CD4-positive, alpha-beta T cell (primary cell): ENCODE measurements at regions not wholly inside any gene's neighbourhood (a gene's known extent, or its start where the extent isn't known, plus 50 kb on each side); places are given as distances from the start of the nearest gene placed in this dataset.

ENCODE experiments used
- ATAC-seq: fragments of 200-7000 bp; cut with Tn5 transposase; one replicate; pipeline ENCODE4 v1.10.0; 2022; ENCODE audit warnings: mild to moderate bottlenecking; ENCODE audit not compliant: poor library complexity
- CTCF ChIA-PET: fragments of 350-600 bp; sonication (Branson Sonifier 250); formaldehyde crosslinking; loops from one replicate; lab custom pipeline; 2021; ENCODE audit warnings: antibody characterized with exemption, inconsistent platforms; lab: Charles Lee
- POLR2A ChIA-PET: fragments of 350-600 bp; sonication (Branson Sonifier 250); formaldehyde crosslinking; loops from one replicate; lab custom pipeline; 2021; ENCODE audit warnings: antibody characterized with exemption, inconsistent platforms; lab: Charles Lee
- DNase-seq, 14 experiments: peaks; one replicate each; pipeline ENCODE4 v3.0.0-alpha.2; 2013 to 2020; ENCODE audit warnings: mixed read lengths in 2 of 14
- H3K27ac ChIP-seq, 2 donors: one replicate each; pipeline versions ENCODE4 v1.5.1 to v1.7.0; 2013; ENCODE audit warnings: low read length in 2 of 2, low read depth in 1 of 2, mild to moderate bottlenecking in 1 of 2
- H3K27me3 ChIP-seq, 2 experiments: 1 replicate in 1 of 2; 2 replicates in 1 of 2; pipeline versions ENCODE4 v1.6.1 to v1.7.0; 2013; ENCODE audit warnings: low read length in 2 of 2, control low read depth in 1 of 2, mild to moderate bottlenecking in 1 of 2, moderate library complexity in 1 of 2; ENCODE audit not compliant: insufficient read depth in 2 of 2, control insufficient read depth in 1 of 2
- H3K36me3 ChIP-seq: one replicate; pipeline ENCODE4 v1.6.1; 2013; ENCODE audit warnings: low read length, control low read depth; ENCODE audit not compliant: insufficient read depth
- H3K4me1 ChIP-seq: one replicate; pipeline ENCODE4 v1.6.1; 2013; ENCODE audit warnings: low read length, control low read depth; ENCODE audit not compliant: insufficient read depth
- H3K4me3 ChIP-seq: one replicate; pipeline ENCODE4 v1.5.1; 2013; ENCODE audit warnings: mild to moderate bottlenecking, low read length, moderate library complexity
- H3K9me3 ChIP-seq, 2 experiments: 1 replicate in 1 of 2; 2 replicates in 1 of 2; pipeline versions ENCODE4 v1.6.1 to v1.7.0; 2013; ENCODE audit warnings: low read length in 2 of 2, mild to moderate bottlenecking in 2 of 2, control low read depth in 1 of 2, moderate library complexity in 1 of 2; ENCODE audit not compliant: control insufficient read depth in 1 of 2, insufficient read depth in 1 of 2
- H3K27ac Mint-ChIP-seq: one replicate; pipeline ENCODE4 v1.8.0; 2020; ENCODE audit warnings: mixed read lengths
- H3K27me3 Mint-ChIP-seq: one replicate; pipeline ENCODE4 v1.8.0; 2021; ENCODE audit warnings: mixed read lengths
- H3K36me3 Mint-ChIP-seq: one replicate; pipeline ENCODE4 v1.8.0; 2021; ENCODE audit warnings: low read depth, mixed read lengths
- H3K4me1 Mint-ChIP-seq: one replicate; pipeline ENCODE4 v1.8.0; 2021; ENCODE audit warnings: low read depth, mixed read lengths
- H3K4me3 Mint-ChIP-seq: one replicate; pipeline ENCODE4 v1.8.0; 2020; ENCODE audit warnings: mild to moderate bottlenecking, mixed read lengths
- H3K9me3 Mint-ChIP-seq: one replicate; pipeline ENCODE4 v1.8.0; 2020; ENCODE audit warnings: mixed read lengths
- intact Hi-C, 2 experiments: fragments of 100-400 bp; cut with DNase I in 1 of 2; cut with micrococcal nuclease in 1 of 2; formaldehyde crosslinking; loops; one replicate each; pipeline versions ENCODE4 v1.15.1 to v1.9.0; 2023 to 2025; cut with DNase I, micrococcal nuclease
- TF ChIP-seq, protein P1 (sequence below): fragments of 200-600 bp; IDR thresholded peaks from one replicate; pipeline ENCODE4 v1.8.0; 2022; ENCODE audit warnings: antibody characterized with exemption, mild to moderate bottlenecking

DNA sequence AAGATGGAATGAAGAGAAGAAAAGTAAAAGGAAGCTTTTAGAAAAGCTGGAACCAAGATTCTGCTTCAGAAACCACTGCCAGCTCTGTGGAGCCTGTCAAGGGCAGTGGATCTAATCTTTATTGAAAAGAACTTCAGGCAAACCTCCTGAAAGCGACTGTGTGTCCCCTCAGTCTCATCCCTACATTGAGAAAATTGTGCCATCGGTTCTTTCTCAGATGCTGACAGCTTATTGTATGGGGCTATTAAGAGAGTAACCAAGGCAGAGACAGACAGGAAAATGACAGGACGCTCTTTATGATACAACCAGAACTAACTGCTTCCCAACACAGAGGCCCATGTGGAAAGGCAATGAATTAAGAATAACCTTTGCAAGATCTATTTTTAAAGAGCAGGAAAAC is 763.2 kb upstream of the CHAC2 start:
- POLR2A ChIA-PET = interaction anchor here (0.6 kb wide), 1 partner anchor 38 kb away, joined by 3 read pairs; no protein-coding TSS in a partner anchor
- ATAC-seq (no peak), DNase-seq (no peak)
- no peaks in the 10 kb centered on the region for H3K4me1 ChIP-seq
- no peaks in the 10 kb centered on the region for H3K9me3 ChIP-seq
- Mint-ChIP-seq H3K9me3 (peaks cover 4% of the 10 kb centered on the region), H3K36me3 (no peaks in the 10 kb centered on the region), H3K27ac (no peak overlapping the region), H3K4me3 (no peak overlapping the region), H3K4me1 (no peaks in the 10 kb centered on the region), H3K27me3 (no peaks in the 10 kb centered on the region)
- intact Hi-C loops = no loop called here
- H3K27me3 ChIP-seq = no peaks in the 10 kb centered on the region
- CTCF ChIA-PET = no interaction called here
- no peaks in the 10 kb centered on the region for H3K36me3 ChIP-seq
- H3K27ac ChIP-seq = no peak overlapping the region
- TF ChIP-seq, protein P1, sequence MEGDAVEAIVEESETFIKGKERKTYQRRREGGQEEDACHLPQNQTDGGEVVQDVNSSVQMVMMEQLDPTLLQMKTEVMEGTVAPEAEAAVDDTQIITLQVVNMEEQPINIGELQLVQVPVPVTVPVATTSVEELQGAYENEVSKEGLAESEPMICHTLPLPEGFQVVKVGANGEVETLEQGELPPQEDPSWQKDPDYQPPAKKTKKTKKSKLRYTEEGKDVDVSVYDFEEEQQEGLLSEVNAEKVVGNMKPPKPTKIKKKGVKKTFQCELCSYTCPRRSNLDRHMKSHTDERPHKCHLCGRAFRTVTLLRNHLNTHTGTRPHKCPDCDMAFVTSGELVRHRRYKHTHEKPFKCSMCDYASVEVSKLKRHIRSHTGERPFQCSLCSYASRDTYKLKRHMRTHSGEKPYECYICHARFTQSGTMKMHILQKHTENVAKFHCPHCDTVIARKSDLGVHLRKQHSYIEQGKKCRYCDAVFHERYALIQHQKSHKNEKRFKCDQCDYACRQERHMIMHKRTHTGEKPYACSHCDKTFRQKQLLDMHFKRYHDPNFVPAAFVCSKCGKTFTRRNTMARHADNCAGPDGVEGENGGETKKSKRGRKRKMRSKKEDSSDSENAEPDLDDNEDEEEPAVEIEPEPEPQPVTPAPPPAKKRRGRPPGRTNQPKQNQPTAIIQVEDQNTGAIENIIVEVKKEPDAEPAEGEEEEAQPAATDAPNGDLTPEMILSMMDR = no peak
- no peak overlapping the region for H3K4me3 ChIP-seq

GRCh38 chr2:52995424-52995823 is 772.2 kb upstream of the CHAC2 start:
- intact Hi-C loops = no loop called here
- ChIA-PET POLR2A (no interaction called here), CTCF (no interaction called here)

DNA sequence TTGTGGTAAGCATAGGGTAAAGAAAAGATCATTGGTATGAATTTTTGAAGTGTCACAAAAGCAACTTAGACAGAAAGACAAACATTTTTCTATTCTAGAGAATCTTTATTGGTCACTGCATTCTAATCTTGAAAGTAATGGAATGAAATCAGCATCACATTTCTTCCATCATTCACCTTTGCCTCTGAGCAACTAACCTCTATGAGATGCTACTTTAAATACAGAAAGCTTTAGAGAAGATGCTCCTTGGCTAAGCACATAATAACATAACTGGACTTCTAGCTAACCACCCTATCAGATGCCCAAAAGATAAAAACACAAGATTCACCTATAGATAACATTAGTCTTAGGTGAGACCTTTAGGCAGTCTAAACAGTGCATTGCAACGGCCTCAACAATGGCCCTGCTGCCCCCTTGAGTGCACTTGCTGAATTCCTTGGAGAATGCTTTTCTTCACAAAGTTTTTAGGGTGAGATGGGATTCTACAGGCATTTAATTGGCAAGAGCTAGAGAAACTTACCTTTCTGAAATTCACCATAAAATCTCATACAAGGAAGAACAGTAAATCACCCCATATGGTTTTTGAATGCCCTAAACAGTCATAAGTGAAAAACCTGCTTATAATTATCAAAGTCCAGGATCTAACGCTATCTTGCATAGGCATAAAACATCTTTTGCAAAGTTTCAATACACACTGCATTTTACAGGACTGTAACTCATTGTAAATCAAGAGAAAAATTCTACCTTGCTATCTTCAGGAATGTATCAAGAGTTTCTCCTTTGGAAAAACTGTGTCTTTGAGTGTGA is 791.3 kb upstream of the CHAC2 start:
- DNase-seq = no peak
- H3K27me3 ChIP-seq = no peaks in the 10 kb centered on the region
- no peaks in the 10 kb centered on the region for H3K4me1 Mint-ChIP-seq
- no peaks in the 10 kb centered on the region for H3K9me3 Mint-ChIP-seq
- no peaks in the 10 kb centered on the region for H3K27me3 Mint-ChIP-seq
- no peaks in the 10 kb centered on the region for H3K9me3 ChIP-seq
- no peak overlapping the region for H3K27ac ChIP-seq
- intact Hi-C loops = no loop called here
- CTCF ChIA-PET = no interaction called here
- ATAC-seq = no peak
- POLR2A ChIA-PET = no interaction called here
- H3K36me3 ChIP-seq = no peaks in the 10 kb centered on the region
- H3K36me3 Mint-ChIP-seq = no peaks in the 10 kb centered on the region
- H3K4me3 Mint-ChIP-seq = no peak overlapping the region
- no peak overlapping the region for H3K4me3 ChIP-seq
- H3K27ac Mint-ChIP-seq = no peak overlapping the region
- H3K4me1 ChIP-seq = no peaks in the 10 kb centered on the region
- TF ChIP-seq, protein P1 = no peak

More at GRCh38 chr2:52995424-52995823, 772.2 kb upstream of the CHAC2 start:
- Mint-ChIP-seq H3K27ac (no peak overlapping the region), H3K36me3 (no peaks in the 10 kb centered on the region), H3K27me3 (no peaks in the 10 kb centered on the region), H3K4me1 (no peaks in the 10 kb centered on the region), H3K4me3 (no peak overlapping the region), H3K9me3 (peaks cover 5% of the 10 kb centered on the region)
- Histone ChIP-seq H3K27me3 (no peaks in the 10 kb centered on the region), H3K36me3 (no peaks in the 10 kb centered on the region), H3K4me1 (no peaks in the 10 kb centered on the region), H3K9me3 (no peaks in the 10 kb centered on the region), H3K27ac (no peak overlapping the region), H3K4me3 (no peak overlapping the region)
- TF ChIP-seq, protein P1 = no peak
- DNase-seq (no peak), ATAC-seq (no peak)
